Neural progenitor cell (in vitro differentiated cells): ENCODE measurements at regions not wholly inside any gene's neighbourhood (a gene's known extent, or its start where the extent isn't known, plus 50 kb on each side); places are given as distances from the start of the nearest gene placed in this dataset.

Source experiments
- DNase-seq: peaks from one replicate; pipeline ENCODE4 v3.0.0-alpha.2; 2016; ENCODE audit warnings: low spot score
- H2AFZ ChIP-seq: fragments of 200-600 bp; sonication (generic); replicated peaks from 2 replicates; pipeline ENCODE4 v1.6.1; 2016; ENCODE audit warnings: antibody characterized with exemption
- H3F3A ChIP-seq: fragments of 200-600 bp; sonication (generic); 2 replicates; pipeline ENCODE4 v1.6.1; 2016; ENCODE audit warnings: antibody characterized with exemption, low read depth
- H3K27ac ChIP-seq: fragments of 200-600 bp; sonication (generic); 2 replicates; pipeline ENCODE4 v1.5.1; 2016; ENCODE audit warnings: mild to moderate bottlenecking
- H3K27me3 ChIP-seq: fragments of 200-600 bp; sonication (generic); 2 replicates; pipeline ENCODE4 v1.6.1; 2016; ENCODE audit warnings: mild to moderate bottlenecking, moderate library complexity
- H3K36me3 ChIP-seq: fragments of 200-600 bp; sonication (generic); 2 replicates; pipeline ENCODE4 v1.5.1; 2016
- H3K4me1 ChIP-seq: fragments of 200-600 bp; sonication (generic); 2 replicates; pipeline ENCODE4 v1.6.1; 2016; ENCODE audit warnings: mixed run types
- H3K4me2 ChIP-seq: fragments of 200-600 bp; sonication (generic); 2 replicates; pipeline ENCODE4 v1.6.1; 2016
- H3K4me3 ChIP-seq: fragments of 200-600 bp; sonication (generic); 2 replicates; pipeline ENCODE4 v1.5.1; 2016
- H3K79me2 ChIP-seq: fragments of 200-600 bp; sonication (generic); 2 replicates; pipeline ENCODE4 v1.6.1; 2016; ENCODE audit warnings: low read depth
- H3K9ac ChIP-seq: fragments of 200-600 bp; sonication (generic); 2 replicates; pipeline ENCODE4 v1.6.1; 2016
- H3K9me3 ChIP-seq: fragments of 200-600 bp; sonication (generic); 2 replicates; pipeline ENCODE4 v1.5.1; 2016; ENCODE audit warnings: low read depth
- H4K20me1 ChIP-seq: fragments of 200-600 bp; sonication (generic); 2 replicates; pipeline ENCODE4 v1.6.1; 2016; ENCODE audit warnings: low read depth
- H3K27ac Mint-ChIP-seq: 3 replicates; pipeline ENCODE4 v1.8.0; 2021; ENCODE audit warnings: mixed read lengths
- H3K27me3 Mint-ChIP-seq: 2 replicates; pipeline ENCODE4 v1.8.0; 2022; ENCODE audit warnings: low read depth, mild to moderate bottlenecking, inconsistent platforms, moderate library complexity, mixed read lengths; ENCODE audit not compliant: insufficient read depth
- H3K36me3 Mint-ChIP-seq: 3 replicates; pipeline ENCODE4 v1.8.0; 2021; ENCODE audit warnings: mixed read lengths
- H3K4me1 Mint-ChIP-seq: 3 replicates; pipeline ENCODE4 v1.8.0; 2021; ENCODE audit warnings: mixed read lengths
- H3K4me3 Mint-ChIP-seq: 3 replicates; pipeline ENCODE4 v1.8.0; 2021; ENCODE audit warnings: mild to moderate bottlenecking, moderate library complexity, mixed read lengths
- H3K9me3 Mint-ChIP-seq: 3 replicates; pipeline ENCODE4 v1.8.0; 2020; ENCODE audit warnings: mixed read lengths
- CTCF ChIP-seq: fragments of 200-600 bp; sonication (generic); IDR thresholded peaks from 2 replicates; pipeline ENCODE4 v1.5.1; 2017; ENCODE audit warnings: antibody characterized with exemption, mild to moderate bottlenecking
- EZH2 ChIP-seq: fragments of 200-600 bp; sonication (generic); IDR thresholded peaks from 2 replicates; pipeline ENCODE4 v1.6.1; 2017; ENCODE audit warnings: antibody characterized with exemption, mild to moderate bottlenecking, moderate library complexity
- EZH2phosphoT487 ChIP-seq: fragments of 200-600 bp; sonication (generic); IDR thresholded peaks from 2 replicates; pipeline ENCODE4 v1.6.1; 2017; ENCODE audit warnings: antibody characterized with exemption

- Mint-ChIP-seq H3K4me1 (peaks cover 12% of the 10 kb centered on the region), H3K27ac (no peak overlapping the region), H3K9me3 (no peaks in the 10 kb centered on the region), H3K27me3 (peaks cover 2% of the 10 kb centered on the region), H3K4me3 (no peak overlapping the region), H3K36me3 (no peaks in the 10 kb centered on the region)
- H3K79me2 ChIP-seq, result no peaks in the 10 kb centered on the region
- no peaks in the 10 kb centered on the region for H3K4me1 ChIP-seq
- no peaks in the 10 kb centered on the region for H3F3A ChIP-seq
- H3K27ac ChIP-seq, result no peak overlapping the region
- H3K4me3 ChIP-seq, result no peak overlapping the region
- H3K9me3 ChIP-seq, result no peaks in the 10 kb centered on the region
- TF ChIP-seq CTCF (no peak), EZH2phosphoT487 (no peak), EZH2 (no peak)
- H3K4me2 ChIP-seq, result no peak overlapping the region
- no peaks in the 10 kb centered on the region for H3K36me3 ChIP-seq
- no peak for DNase-seq
- no peak overlapping the region for H3K9ac ChIP-seq
- H3K27me3 ChIP-seq, result no peaks in the 10 kb centered on the region
- H4K20me1 ChIP-seq, result no peaks in the 10 kb centered on the region
- H2AFZ ChIP-seq, result no peak overlapping the region
Measured at GRCh38 chr10:108653531-108653930, 1269.8 kb downstream of the XPNPEP1 start.

- H3K27me3 ChIP-seq, result no peaks in the 10 kb centered on the region
- no peak overlapping the region for H3K4me3 Mint-ChIP-seq
Measured at GRCh38 chr10:108639010-108639409, 1284.3 kb downstream of the XPNPEP1 start.

GRCh38 chr10:108638225-108638624, 1285.1 kb downstream of the XPNPEP1 start:
- no peak for DNase-seq
- Histone ChIP-seq H3K4me3 (no peak overlapping the region), H4K20me1 (no peaks in the 10 kb centered on the region), H3K4me2 (no peak overlapping the region), H3K79me2 (no peaks in the 10 kb centered on the region), H3K9me3 (no peaks in the 10 kb centered on the region), H3K27ac (no peak overlapping the region), H3K36me3 (no peaks in the 10 kb centered on the region), H3F3A (no peaks in the 10 kb centered on the region), H3K27me3 (no peaks in the 10 kb centered on the region), H2AFZ (no peak overlapping the region), H3K4me1 (no peaks in the 10 kb centered on the region), H3K9ac (no peak overlapping the region)
- Mint-ChIP-seq H3K4me1 (peaks cover 9% of the 10 kb centered on the region), H3K27me3 (no peaks in the 10 kb centered on the region), H3K36me3 (no peaks in the 10 kb centered on the region), H3K27ac (no peak overlapping the region), H3K4me3 (no peak overlapping the region), H3K9me3 (no peaks in the 10 kb centered on the region)
- TF ChIP-seq CTCF, result no peak
- TF ChIP-seq EZH2, result no peak
- TF ChIP-seq EZH2phosphoT487, result no peak

More at GRCh38 chr10:108639010-108639409, 1284.3 kb downstream of the XPNPEP1 start:
- TF ChIP-seq EZH2phosphoT487 (no peak), EZH2 (no peak), CTCF (no peak)
- H3K27me3 Mint-ChIP-seq, result no peaks in the 10 kb centered on the region
- no peaks in the 10 kb centered on the region for H3K9me3 ChIP-seq
- no peak overlapping the region for H3K4me3 ChIP-seq
- no peaks in the 10 kb centered on the region for H4K20me1 ChIP-seq
- H3K9me3 Mint-ChIP-seq, result no peaks in the 10 kb centered on the region
- no peak overlapping the region for H3K9ac ChIP-seq
- no peaks in the 10 kb centered on the region for H3K36me3 Mint-ChIP-seq
- H3K4me2 ChIP-seq, result no peak overlapping the region
- H3K4me1 ChIP-seq, result no peaks in the 10 kb centered on the region
- peaks cover 7% of the 10 kb centered on the region for H3K4me1 Mint-ChIP-seq
- H3K27ac Mint-ChIP-seq, result no peak overlapping the region
- no peak overlapping the region for H3K27ac ChIP-seq
- DNase-seq, result no peak
- no peaks in the 10 kb centered on the region for H3F3A ChIP-seq
- H3K36me3 ChIP-seq, result no peaks in the 10 kb centered on the region
- no peaks in the 10 kb centered on the region for H3K79me2 ChIP-seq
- no peak overlapping the region for H2AFZ ChIP-seq
